ENCODE measurements at regions not wholly inside any gene's neighbourhood (a gene's known extent, or its start where the extent isn't known, plus 50 kb on each side); places are given as distances from the start of the nearest gene placed in this dataset.
A peak's percentile ranks its signal among the peaks of the same experiment; 100 is the strongest.

GRCh38 chr15:81480645-81481053 is 106.6 kb upstream of the TMC3 start:
- DNase-seq (peak in 1 of 6 donors; percentile 26), FAIRE-seq (no peak), ATAC-seq (peak in 3 of 4 donors; percentile 70 to 86 (median 82))
- no peaks in the 10 kb centered on the region for H3K36me3 ChIP-seq
- WGBS, 2 donors: 39 to 43% methylated on average over 7 of the region's 7 CpGs
- H3K4me3 ChIP-seq: no peak overlapping the region
- H3K9me3 ChIP-seq: no peaks in the 10 kb centered on the region
- intact Hi-C loops (cut with DNase I): no loop called here
- H3K27me3 ChIP-seq: no peaks in the 10 kb centered on the region
- H3K27ac ChIP-seq: no peak overlapping the region
- H3K4me1 ChIP-seq: no peaks in the 10 kb centered on the region
- peak; percentile 75 to 94 (median 88) for TF ChIP-seq CTCF (IDR thresholded peaks at IDR 0.05)

GRCh38 chr15:81478354-81478753 is 104.3 kb upstream of the TMC3 start:
- no peak for DNase-seq
- Histone ChIP-seq H3K27ac (no peak overlapping the region), H3K27me3 (no peaks in the 10 kb centered on the region), H3K36me3 (no peaks in the 10 kb centered on the region), H3K4me3 (no peak overlapping the region), H3K9me3 (no peaks in the 10 kb centered on the region), H3K4me1 (no peaks in the 10 kb centered on the region)
- WGBS, 2 donors: 85 to 88% methylated on average over 2 of the region's 2 CpGs
- intact Hi-C loops (cut with DNase I): no loop called here
- FAIRE-seq: no peak
- no peak for TF ChIP-seq CTCF (IDR thresholded peaks at IDR 0.05)
- no peak for ATAC-seq

GRCh38 chr15:81475926-81476325 is 101.9 kb upstream of the TMC3 start:
- FAIRE-seq (no peak), ATAC-seq (no peak), DNase-seq (no peak)
- no peak for TF ChIP-seq CTCF (IDR thresholded peaks at IDR 0.05)
- H3K9me3 ChIP-seq: no peaks in the 10 kb centered on the region
- H3K4me3 ChIP-seq: no peak overlapping the region
- no peaks in the 10 kb centered on the region for H3K4me1 ChIP-seq
- no peaks in the 10 kb centered on the region for H3K36me3 ChIP-seq
- intact Hi-C loops (cut with DNase I): no loop called here
- WGBS, 2 donors: 67 to 93% methylated on average over 1 of the region's 1 CpG
- H3K27me3 ChIP-seq: no peaks in the 10 kb centered on the region
- no peak overlapping the region for H3K27ac ChIP-seq

GRCh38 chr15:81475471-81475870 is 101.5 kb upstream of the TMC3 start:
- H3K4me1 ChIP-seq: no peaks in the 10 kb centered on the region
- H3K4me3 ChIP-seq: no peak overlapping the region
- no peak for DNase-seq
- no peak for FAIRE-seq
- WGBS, 2 donors: 83 to 91% methylated on average over 2 of the region's 2 CpGs
- no peak overlapping the region for H3K27ac ChIP-seq
- TF ChIP-seq CTCF (IDR thresholded peaks at IDR 0.05): no peak
- intact Hi-C loops (cut with DNase I): no loop called here
- no peak for ATAC-seq
- no peaks in the 10 kb centered on the region for H3K9me3 ChIP-seq
- H3K27me3 ChIP-seq: no peaks in the 10 kb centered on the region
- no peaks in the 10 kb centered on the region for H3K36me3 ChIP-seq

- FAIRE-seq: no peak
Measured at GRCh38 chr15:81473946-81474345, 99.9 kb upstream of the TMC3 start.

More at GRCh38 chr15:81473946-81474345, 99.9 kb upstream of the TMC3 start:
- no peak overlapping the region for H3K4me3 ChIP-seq
- H3K27me3 ChIP-seq: no peaks in the 10 kb centered on the region
- 86 to 94% methylated on average over 5 of the region's 5 CpGs for WGBS, 2 donors
- ATAC-seq (no peak), DNase-seq (no peak)
- no peaks in the 10 kb centered on the region for H3K9me3 ChIP-seq
- H3K36me3 ChIP-seq: no peaks in the 10 kb centered on the region
- H3K4me1 ChIP-seq: no peaks in the 10 kb centered on the region
- intact Hi-C loops (cut with DNase I): no loop called here
- no peak for TF ChIP-seq CTCF (IDR thresholded peaks at IDR 0.05)
- H3K27ac ChIP-seq: no peak overlapping the region
